GM23338 (cell line): ENCODE measurements at regions not wholly inside any gene's neighbourhood (a gene's known extent, or its start where the extent isn't known, plus 50 kb on each side); places are given as distances from the start of the nearest gene placed in this dataset.

Experiments
- ATAC-seq: fragments of 200-7000 bp; cut with Tn5 transposase; 3 replicates; pipeline ENCODE4 v1.9.1; 2020
- DNase-seq: peaks from one replicate; pipeline ENCODE4 v3.0.0-alpha.2; 2015; ENCODE audit warnings: low spot score
- H2AFZ ChIP-seq: fragments of 200-600 bp; sonication (generic); 2 replicates; pipeline ENCODE4 v1.8.0; 2016; ENCODE audit warnings: antibody characterized with exemption, mild to moderate bottlenecking, moderate library complexity
- H3F3A ChIP-seq: fragments of 200-600 bp; sonication (generic); replicated peaks from 2 replicates; pipeline ENCODE4 v1.8.0; 2017; ENCODE audit warnings: antibody characterized with exemption, mixed run types, low read depth
- H3K27ac ChIP-seq: fragments of 200-600 bp; sonication (generic); 2 replicates; pipeline ENCODE4 v1.6.1; 2016; ENCODE audit warnings: low read depth
- H3K27me3 ChIP-seq: fragments of 200-600 bp; sonication (generic); 2 replicates; pipeline ENCODE4 v1.8.0; 2016; ENCODE audit warnings: mild to moderate bottlenecking, mixed run types, moderate library complexity; ENCODE audit not compliant: insufficient read depth
- H3K36me3 ChIP-seq: fragments of 200-600 bp; sonication (generic); 2 replicates; pipeline ENCODE4 v1.8.0; 2016; ENCODE audit warnings: mild to moderate bottlenecking; ENCODE audit not compliant: insufficient read depth
- H3K4me1 ChIP-seq: fragments of 200-600 bp; sonication (generic); 2 replicates; pipeline ENCODE4 v1.8.0; 2016; ENCODE audit warnings: mild to moderate bottlenecking, moderate library complexity; ENCODE audit not compliant: insufficient read depth
- H3K4me2 ChIP-seq: fragments of 200-600 bp; sonication (generic); 2 replicates; pipeline ENCODE4 v1.7.1; 2017; ENCODE audit warnings: mixed run types
- H3K4me3 ChIP-seq: fragments of 200-600 bp; sonication (generic); 2 replicates; pipeline ENCODE4 v1.6.1; 2016; ENCODE audit warnings: mixed run types
- H3K79me2 ChIP-seq: fragments of 200-600 bp; sonication (generic); replicated peaks from 2 replicates; pipeline ENCODE4 v1.8.0; 2017; ENCODE audit warnings: mild to moderate bottlenecking; ENCODE audit not compliant: insufficient read depth
- H3K9me2 ChIP-seq: fragments of 200-600 bp; sonication (generic); 2 replicates; pipeline ENCODE4 v1.8.0; 2017; ENCODE audit not compliant: insufficient read depth
- H4K20me1 ChIP-seq: fragments of 200-600 bp; sonication (generic); replicated peaks from 2 replicates; pipeline ENCODE4 v1.8.0; 2017; ENCODE audit warnings: mild to moderate bottlenecking; ENCODE audit not compliant: insufficient read depth
- H3K27ac Mint-ChIP-seq: 2 replicates; pipeline ENCODE4 v1.8.0; 2020; ENCODE audit warnings: inconsistent platforms, mild to moderate bottlenecking, moderate library complexity, mixed read lengths
- H3K27me3 Mint-ChIP-seq: 3 replicates; pipeline ENCODE4 v1.8.0; 2022; ENCODE audit warnings: low read depth, mild to moderate bottlenecking, moderate library complexity, mixed read lengths, inconsistent platforms; ENCODE audit not compliant: insufficient read depth, poor library complexity
- H3K36me3 Mint-ChIP-seq: 3 replicates; pipeline ENCODE4 v1.8.0; 2021; ENCODE audit warnings: low read depth, mild to moderate bottlenecking, inconsistent platforms, moderate library complexity, mixed read lengths
- H3K4me1 Mint-ChIP-seq: 3 replicates; pipeline ENCODE4 v1.8.0; 2020; ENCODE audit warnings: mild to moderate bottlenecking, inconsistent platforms, mixed read lengths
- H3K4me3 Mint-ChIP-seq: 3 replicates; pipeline ENCODE4 v1.8.0; 2021; ENCODE audit warnings: moderate library complexity, mild to moderate bottlenecking, inconsistent platforms, mixed read lengths
- H3K9me3 Mint-ChIP-seq: 3 replicates; pipeline ENCODE4 v1.8.0; 2020; ENCODE audit warnings: moderate library complexity, mild to moderate bottlenecking, inconsistent platforms, mixed read lengths
- CREB1 ChIP-seq: fragments of 250-450 bp; sonication (Bioruptor Pico); IDR thresholded peaks from 2 replicates; pipeline ENCODE4 v1.5.0; 2020; ENCODE audit warnings: low read depth, mild to moderate bottlenecking, moderate library complexity
- ETS1 ChIP-seq: IDR thresholded peaks from 2 replicates; pipeline ENCODE4 v1.6.1; 2016; ENCODE audit warnings: antibody characterized with exemption
- EZH2phosphoT487 ChIP-seq: fragments of 200-600 bp; sonication (generic); IDR thresholded peaks from one replicate; pipeline ENCODE4 v1.8.1; 2018; ENCODE audit warnings: antibody characterized with exemption; ENCODE audit not compliant: unreplicated experiment
- JUNB ChIP-seq: IDR thresholded peaks from one replicate; pipeline ENCODE4 v1.6.1; 2016; ENCODE audit warnings: antibody characterized with exemption; ENCODE audit not compliant: unreplicated experiment
- NANOG ChIP-seq: IDR thresholded peaks from 2 replicates; pipeline ENCODE4 v1.6.1; 2016; ENCODE audit warnings: antibody characterized with exemption, borderline replicate concordance
- POLR2AphosphoS5 ChIP-seq: IDR thresholded peaks from 2 replicates; pipeline ENCODE4 v1.6.1; 2016; ENCODE audit warnings: antibody characterized with exemption, low read depth
- STAT1 ChIP-seq: IDR thresholded peaks from one replicate; pipeline ENCODE4 v1.6.1; 2016; ENCODE audit warnings: antibody characterized with exemption; ENCODE audit not compliant: unreplicated experiment
- ZNF331 ChIP-seq: fragments of 250-450 bp; sonication (Bioruptor Pico); IDR thresholded peaks from 2 replicates; pipeline ENCODE4 v1.5.0; 2020; ENCODE audit warnings: low read depth, mild to moderate bottlenecking, moderate library complexity
- TF ChIP-seq, protein P1 (sequence below): fragments of 250-450 bp; sonication (Bioruptor Pico); IDR thresholded peaks from 2 replicates; pipeline ENCODE4 v1.5.0; 2020; ENCODE audit warnings: mild to moderate bottlenecking, moderate library complexity

DNA sequence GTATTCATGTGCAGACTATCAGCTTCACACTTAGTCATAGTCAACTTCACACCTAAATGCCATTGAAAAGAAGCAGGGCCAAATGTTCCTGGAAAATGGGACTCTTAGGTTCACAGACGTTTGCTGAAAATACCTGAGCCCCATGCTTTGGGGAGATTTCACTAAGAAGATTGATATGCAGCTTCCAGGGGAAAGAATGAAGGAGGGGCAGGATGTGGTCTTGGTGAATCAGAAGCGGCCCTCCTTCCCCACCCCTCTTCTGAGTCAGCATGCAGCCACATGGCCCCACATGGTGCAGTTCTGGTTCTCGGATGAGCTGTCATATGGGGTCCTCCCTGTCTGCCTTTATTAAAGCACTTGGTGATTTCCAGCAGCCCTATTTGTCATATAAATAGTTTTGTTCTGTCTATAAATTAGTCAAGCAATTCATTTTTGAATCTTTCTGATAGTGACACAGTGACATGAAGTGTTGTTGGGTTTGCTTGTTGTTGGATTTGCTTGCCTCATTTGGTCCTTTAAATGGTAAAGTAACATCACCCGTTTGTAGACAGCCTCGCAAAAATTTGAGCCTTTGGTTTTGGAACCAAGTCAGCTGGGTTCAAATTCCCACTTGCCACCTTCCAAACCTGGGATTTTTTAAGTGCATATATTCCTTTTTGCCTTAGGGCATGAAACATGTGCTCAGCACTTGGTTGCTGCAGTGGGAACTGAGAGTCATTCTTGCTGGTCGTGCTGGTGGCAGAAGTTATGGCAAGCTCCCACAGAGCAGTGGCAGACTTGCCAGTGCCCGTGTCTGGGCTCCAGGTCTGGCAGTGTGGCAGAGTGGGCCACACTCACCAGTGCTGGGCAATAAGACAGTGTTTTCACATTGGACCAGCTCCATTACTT, 68.1 kb upstream of the CDK6 start:
- ATAC-seq (peak; percentile 64), DNase-seq (peak; percentile 36)
- Histone ChIP-seq H3K27ac (no peak overlapping the region), H3K27me3 (no peaks in the 10 kb centered on the region), H3K4me3 (no peak overlapping the region), H3K4me1 (no peaks in the 10 kb centered on the region), H3K9me2 (no peaks in the 10 kb centered on the region), H3K4me2 (no peak overlapping the region), H3K79me2 (no peaks in the 10 kb centered on the region), H4K20me1 (no peaks in the 10 kb centered on the region), H2AFZ (peak overlapping the region; percentile 52; the same call in 1 of the 2 replicates), H3F3A (no peaks in the 10 kb centered on the region), H3K36me3 (no peaks in the 10 kb centered on the region)
- no peak for TF ChIP-seq STAT1
- no peak for TF ChIP-seq ZNF331 (CRISPR knock-in tag)
- TF ChIP-seq EZH2phosphoT487 = no peak
- TF ChIP-seq CREB1 (CRISPR knock-in tag) = no peak
- no peak for TF ChIP-seq ETS1
- no peak for TF ChIP-seq JUNB
- no peak for TF ChIP-seq POLR2AphosphoS5
- TF ChIP-seq NANOG = no peak
- TF ChIP-seq, protein P1, sequence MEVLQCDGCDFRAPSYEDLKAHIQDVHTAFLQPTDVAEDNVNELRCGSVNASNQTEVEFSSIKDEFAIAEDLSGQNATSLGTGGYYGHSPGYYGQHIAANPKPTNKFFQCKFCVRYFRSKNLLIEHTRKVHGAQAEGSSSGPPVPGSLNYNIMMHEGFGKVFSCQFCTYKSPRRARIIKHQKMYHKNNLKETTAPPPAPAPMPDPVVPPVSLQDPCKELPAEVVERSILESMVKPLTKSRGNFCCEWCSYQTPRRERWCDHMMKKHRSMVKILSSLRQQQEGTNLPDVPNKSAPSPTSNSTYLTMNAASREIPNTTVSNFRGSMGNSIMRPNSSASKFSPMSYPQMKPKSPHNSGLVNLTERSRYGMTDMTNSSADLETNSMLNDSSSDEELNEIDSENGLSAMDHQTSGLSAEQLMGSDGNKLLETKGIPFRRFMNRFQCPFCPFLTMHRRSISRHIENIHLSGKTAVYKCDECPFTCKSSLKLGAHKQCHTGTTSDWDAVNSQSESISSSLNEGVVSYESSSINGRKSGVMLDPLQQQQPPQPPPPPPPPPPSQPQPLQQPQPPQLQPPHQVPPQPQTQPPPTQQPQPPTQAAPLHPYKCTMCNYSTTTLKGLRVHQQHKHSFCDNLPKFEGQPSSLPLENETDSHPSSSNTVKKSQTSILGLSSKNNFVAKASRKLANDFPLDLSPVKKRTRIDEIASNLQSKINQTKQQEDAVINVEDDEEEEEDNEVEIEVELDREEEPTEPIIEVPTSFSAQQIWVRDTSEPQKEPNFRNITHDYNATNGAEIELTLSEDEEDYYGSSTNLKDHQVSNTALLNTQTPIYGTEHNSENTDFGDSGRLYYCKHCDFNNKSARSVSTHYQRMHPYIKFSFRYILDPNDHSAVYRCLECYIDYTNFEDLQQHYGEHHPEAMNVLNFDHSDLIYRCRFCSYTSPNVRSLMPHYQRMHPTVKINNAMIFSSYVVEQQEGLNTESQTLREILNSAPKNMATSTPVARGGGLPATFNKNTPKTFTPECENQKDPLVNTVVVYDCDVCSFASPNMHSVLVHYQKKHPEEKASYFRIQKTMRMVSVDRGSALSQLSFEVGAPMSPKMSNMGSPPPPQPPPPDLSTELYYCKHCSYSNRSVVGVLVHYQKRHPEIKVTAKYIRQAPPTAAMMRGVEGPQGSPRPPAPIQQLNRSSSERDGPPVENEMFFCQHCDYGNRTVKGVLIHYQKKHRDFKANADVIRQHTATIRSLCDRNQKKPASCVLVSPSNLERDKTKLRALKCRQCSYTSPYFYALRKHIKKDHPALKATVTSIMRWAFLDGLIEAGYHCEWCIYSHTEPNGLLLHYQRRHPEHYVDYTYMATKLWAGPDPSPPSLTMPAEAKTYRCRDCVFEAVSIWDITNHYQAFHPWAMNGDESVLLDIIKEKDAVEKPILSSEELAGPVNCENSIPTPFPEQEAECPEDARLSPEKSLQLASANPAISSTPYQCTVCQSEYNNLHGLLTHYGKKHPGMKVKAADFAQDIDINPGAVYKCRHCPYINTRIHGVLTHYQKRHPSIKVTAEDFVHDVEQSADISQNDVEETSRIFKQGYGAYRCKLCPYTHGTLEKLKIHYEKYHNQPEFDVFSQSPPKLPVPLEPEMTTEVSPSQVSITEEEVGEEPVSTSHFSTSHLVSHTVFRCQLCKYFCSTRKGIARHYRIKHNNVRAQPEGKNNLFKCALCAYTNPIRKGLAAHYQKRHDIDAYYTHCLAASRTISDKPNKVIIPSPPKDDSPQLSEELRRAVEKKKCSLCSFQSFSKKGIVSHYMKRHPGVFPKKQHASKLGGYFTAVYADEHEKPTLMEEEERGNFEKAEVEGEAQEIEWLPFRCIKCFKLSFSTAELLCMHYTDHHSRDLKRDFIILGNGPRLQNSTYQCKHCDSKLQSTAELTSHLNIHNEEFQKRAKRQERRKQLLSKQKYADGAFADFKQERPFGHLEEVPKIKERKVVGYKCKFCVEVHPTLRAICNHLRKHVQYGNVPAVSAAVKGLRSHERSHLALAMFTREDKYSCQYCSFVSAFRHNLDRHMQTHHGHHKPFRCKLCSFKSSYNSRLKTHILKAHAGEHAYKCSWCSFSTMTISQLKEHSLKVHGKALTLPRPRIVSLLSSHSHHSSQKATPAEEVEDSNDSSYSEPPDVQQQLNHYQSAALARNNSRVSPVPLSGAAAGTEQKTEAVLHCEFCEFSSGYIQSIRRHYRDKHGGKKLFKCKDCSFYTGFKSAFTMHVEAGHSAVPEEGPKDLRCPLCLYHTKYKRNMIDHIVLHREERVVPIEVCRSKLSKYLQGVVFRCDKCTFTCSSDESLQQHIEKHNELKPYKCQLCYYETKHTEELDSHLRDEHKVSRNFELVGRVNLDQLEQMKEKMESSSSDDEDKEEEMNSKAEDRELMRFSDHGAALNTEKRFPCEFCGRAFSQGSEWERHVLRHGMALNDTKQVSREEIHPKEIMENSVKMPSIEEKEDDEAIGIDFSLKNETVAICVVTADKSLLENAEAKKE = no peak
- Mint-ChIP-seq H3K9me3 (no peaks in the 10 kb centered on the region), H3K4me3 (no peak overlapping the region), H3K27ac (no peak overlapping the region), H3K27me3 (no peaks in the 10 kb centered on the region), H3K4me1 (no peaks in the 10 kb centered on the region), H3K36me3 (no peaks in the 10 kb centered on the region)
